GM20000 (cell line): ENCODE measurements at regions not wholly inside any gene's neighbourhood (a gene's known extent, or its start where the extent isn't known, plus 50 kb on each side); places are given as distances from the start of the nearest gene placed in this dataset.
"Not testable (repeated sequence)": the region's sequence is repeated elsewhere in the genome, so short reads cannot be mapped to it uniquely, and the experiment has no call there.

ENCODE experiments used
- DNase-seq: peaks from one replicate; pipeline ENCODE4 v3.0.0; 2012; ENCODE audit warnings: low spot score

- DNase-seq = not testable (repeated sequence)
Measured at GRCh38 chr10:38331106-38331505, 237.0 kb downstream of the ZNF37A start.

GRCh38 chr10:38333699-38334098 lies 239.6 kb downstream of the ZNF37A start:
- not testable (repeated sequence) for DNase-seq

- DNase-seq = not testable (repeated sequence)
Measured at GRCh38 chr10:38350645-38351044, 256.5 kb downstream of the ZNF37A start.

GRCh38 chr10:38354410-38354809 lies 260.3 kb downstream of the ZNF37A start:
- not testable (repeated sequence) for DNase-seq

GRCh38 chr10:38355911-38356526 lies 261.9 kb downstream of the ZNF37A start:
- DNase-seq = peak; percentile 8

- DNase-seq = not testable (repeated sequence)
Measured at GRCh38 chr10:38356527-38356926, 262.4 kb downstream of the ZNF37A start.

GRCh38 chr10:38362514-38362913 lies 268.4 kb downstream of the ZNF37A start:
- not testable (repeated sequence) for DNase-seq

- not testable (repeated sequence) for DNase-seq
Measured at GRCh38 chr10:38364073-38364472, 269.9 kb downstream of the ZNF37A start.

- not testable (repeated sequence) for DNase-seq
Measured at GRCh38 chr10:38365917-38366316, 271.8 kb downstream of the ZNF37A start.

- DNase-seq = not testable (repeated sequence)
Measured at GRCh38 chr10:38383800-38384199, 289.7 kb downstream of the ZNF37A start.

- DNase-seq = not testable (repeated sequence)
Measured at GRCh38 chr10:38386869-38387268, 292.7 kb downstream of the ZNF37A start.

- not testable (repeated sequence) for DNase-seq
Measured at GRCh38 chr10:38390725-38391124, 296.6 kb downstream of the ZNF37A start.

GRCh38 chr10:38395465-38395864 lies 301.3 kb downstream of the ZNF37A start:
- DNase-seq = not testable (repeated sequence)

GRCh38 chr10:38396178-38396954 lies 302.2 kb downstream of the ZNF37A start:
- DNase-seq = not testable (repeated sequence)

GRCh38 chr10:38401565-38401964 lies 307.4 kb downstream of the ZNF37A start:
- DNase-seq = not testable (repeated sequence)

- DNase-seq = peak; percentile 91
Measured at GRCh38 chr10:38402442-38403346, 308.6 kb downstream of the ZNF37A start.

- DNase-seq = not testable (repeated sequence)
Measured at GRCh38 chr10:38403347-38404117, 309.4 kb downstream of the ZNF37A start.

GRCh38 chr10:38423634-38424033 lies 329.5 kb downstream of the ZNF37A start:
- not testable (repeated sequence) for DNase-seq

GRCh38 chr10:38430242-38430641 lies 336.1 kb downstream of the ZNF37A start:
- not testable (repeated sequence) for DNase-seq

- not testable (repeated sequence) for DNase-seq
Measured at GRCh38 chr10:38437359-38437758, 343.2 kb downstream of the ZNF37A start.
